ENCODE measurements at regions not wholly inside any gene's neighbourhood (a gene's known extent, or its start where the extent isn't known, plus 50 kb on each side); places are given as distances from the start of the nearest gene placed in this dataset.

GRCh38 chr21:17343055-17343454 lies 169.8 kb upstream of the CXADR start:
- Histone ChIP-seq H3K9me3 (ENCODE audit: control insufficient read depth in 2 of 2, low read length in 2 of 2) (peaks cover 0 to 2% of the 10 kb centered on the region in 2 donors), H3K4me3 (ENCODE audit: low read length in 2 of 2) (no peak overlapping the region), H3K27ac (ENCODE audit: low read length) (no peak overlapping the region), H3K36me3 (ENCODE audit: control insufficient read depth in 2 of 2, insufficient read depth in 2 of 2, low read length in 2 of 2) (no peaks in the 10 kb centered on the region), H3K4me1 (ENCODE audit: control insufficient read depth, insufficient read depth, low read length) (no peaks in the 10 kb centered on the region), H3K9ac (ENCODE audit: low read length in 2 of 2) (no peak overlapping the region), H3K27me3 (ENCODE audit: control insufficient read depth in 1 of 2, insufficient read depth in 2 of 2, low read length in 2 of 2) (no peaks in the 10 kb centered on the region)

GRCh38 chr21:17348357-17348756 lies 164.5 kb upstream of the CXADR start:
- Histone ChIP-seq H3K27me3 (ENCODE audit: control insufficient read depth in 1 of 2, insufficient read depth in 2 of 2, low read length in 2 of 2) (no peaks in the 10 kb centered on the region), H3K4me3 (ENCODE audit: low read length in 2 of 2) (no peak overlapping the region), H3K9ac (ENCODE audit: low read length in 2 of 2) (no peak overlapping the region), H3K9me3 (ENCODE audit: control insufficient read depth in 2 of 2, low read length in 2 of 2) (no peaks in the 10 kb centered on the region), H3K4me1 (ENCODE audit: control insufficient read depth, insufficient read depth, low read length) (no peaks in the 10 kb centered on the region), H3K27ac (ENCODE audit: low read length) (no peak overlapping the region), H3K36me3 (ENCODE audit: control insufficient read depth in 2 of 2, insufficient read depth in 2 of 2, low read length in 2 of 2) (no peaks in the 10 kb centered on the region)

GRCh38 chr21:17348849-17349248 lies 164.0 kb upstream of the CXADR start:
- H3K9ac ChIP-seq (ENCODE audit: low read length in 2 of 2) = no peak overlapping the region
- no peak overlapping the region for H3K27ac ChIP-seq (ENCODE audit: low read length)
- no peaks in the 10 kb centered on the region for H3K27me3 ChIP-seq (ENCODE audit: control insufficient read depth in 1 of 2, insufficient read depth in 2 of 2, low read length in 2 of 2)
- H3K4me3 ChIP-seq (ENCODE audit: low read length in 2 of 2) = no peak overlapping the region
- no peaks in the 10 kb centered on the region for H3K9me3 ChIP-seq (ENCODE audit: control insufficient read depth in 2 of 2, low read length in 2 of 2)
- no peaks in the 10 kb centered on the region for H3K36me3 ChIP-seq (ENCODE audit: control insufficient read depth in 2 of 2, insufficient read depth in 2 of 2, low read length in 2 of 2)
- no peaks in the 10 kb centered on the region for H3K4me1 ChIP-seq (ENCODE audit: control insufficient read depth, insufficient read depth, low read length)

GRCh38 chr21:17351766-17352165 lies 161.1 kb upstream of the CXADR start:
- no peaks in the 10 kb centered on the region for H3K36me3 ChIP-seq (ENCODE audit: control insufficient read depth in 2 of 2, insufficient read depth in 2 of 2, low read length in 2 of 2)
- no peak overlapping the region for H3K9ac ChIP-seq (ENCODE audit: low read length in 2 of 2)
- no peaks in the 10 kb centered on the region for H3K4me1 ChIP-seq (ENCODE audit: control insufficient read depth, insufficient read depth, low read length)

GRCh38 chr21:17352996-17353655 lies 159.7 kb upstream of the CXADR start:
- no peak overlapping the region for H3K9ac ChIP-seq (ENCODE audit: low read length in 2 of 2)
- no peaks in the 10 kb centered on the region for H3K36me3 ChIP-seq (ENCODE audit: control insufficient read depth in 2 of 2, insufficient read depth in 2 of 2, low read length in 2 of 2)
- no peaks in the 10 kb centered on the region for H3K4me1 ChIP-seq (ENCODE audit: control insufficient read depth, insufficient read depth, low read length)
- no peak overlapping the region for H3K4me3 ChIP-seq (ENCODE audit: low read length in 2 of 2)
- no peak overlapping the region for H3K27ac ChIP-seq (ENCODE audit: low read length)
- H3K9me3 ChIP-seq (ENCODE audit: control insufficient read depth in 2 of 2, low read length in 2 of 2) = no peaks in the 10 kb centered on the region
- H3K27me3 ChIP-seq (ENCODE audit: control insufficient read depth in 1 of 2, insufficient read depth in 2 of 2, low read length in 2 of 2) = no peaks in the 10 kb centered on the region

More at GRCh38 chr21:17351766-17352165, 161.1 kb upstream of the CXADR start:
- no peak overlapping the region for H3K4me3 ChIP-seq (ENCODE audit: low read length in 2 of 2)
- no peaks in the 10 kb centered on the region for H3K27me3 ChIP-seq (ENCODE audit: control insufficient read depth in 1 of 2, insufficient read depth in 2 of 2, low read length in 2 of 2)
- H3K27ac ChIP-seq (ENCODE audit: low read length) = no peak overlapping the region
- H3K9me3 ChIP-seq (ENCODE audit: control insufficient read depth in 2 of 2, low read length in 2 of 2) = no peaks in the 10 kb centered on the region

GRCh38 chr21:17359781-17360180 lies 153.1 kb upstream of the CXADR start:
- Histone ChIP-seq H3K4me1 (ENCODE audit: control insufficient read depth, insufficient read depth, low read length) (no peaks in the 10 kb centered on the region), H3K4me3 (ENCODE audit: low read length in 2 of 2) (no peak overlapping the region), H3K9ac (ENCODE audit: low read length in 2 of 2) (no peak overlapping the region), H3K36me3 (ENCODE audit: control insufficient read depth in 2 of 2, insufficient read depth in 2 of 2, low read length in 2 of 2) (no peaks in the 10 kb centered on the region), H3K9me3 (ENCODE audit: control insufficient read depth in 2 of 2, low read length in 2 of 2) (no peaks in the 10 kb centered on the region), H3K27ac (ENCODE audit: low read length) (no peak overlapping the region), H3K27me3 (ENCODE audit: control insufficient read depth in 1 of 2, insufficient read depth in 2 of 2, low read length in 2 of 2) (no peaks in the 10 kb centered on the region)

GRCh38 chr21:17368748-17369363 lies 144.0 kb upstream of the CXADR start:
- H3K4me3 ChIP-seq (ENCODE audit: low read length in 2 of 2) = no peak overlapping the region
- H3K27me3 ChIP-seq (ENCODE audit: control insufficient read depth in 1 of 2, insufficient read depth in 2 of 2, low read length in 2 of 2) = no peaks in the 10 kb centered on the region
- no peak overlapping the region for H3K9ac ChIP-seq (ENCODE audit: low read length in 2 of 2)
- no peaks in the 10 kb centered on the region for H3K36me3 ChIP-seq (ENCODE audit: control insufficient read depth in 2 of 2, insufficient read depth in 2 of 2, low read length in 2 of 2)
- no peaks in the 10 kb centered on the region for H3K4me1 ChIP-seq (ENCODE audit: control insufficient read depth, insufficient read depth, low read length)
- H3K9me3 ChIP-seq (ENCODE audit: control insufficient read depth in 2 of 2, low read length in 2 of 2) = no peaks in the 10 kb centered on the region
- no peak overlapping the region for H3K27ac ChIP-seq (ENCODE audit: low read length)

- Histone ChIP-seq H3K36me3 (ENCODE audit: control insufficient read depth in 2 of 2, insufficient read depth in 2 of 2, low read length in 2 of 2) (no peaks in the 10 kb centered on the region), H3K4me3 (ENCODE audit: low read length in 2 of 2) (no peak overlapping the region), H3K27me3 (ENCODE audit: control insufficient read depth in 1 of 2, insufficient read depth in 2 of 2, low read length in 2 of 2) (no peaks in the 10 kb centered on the region), H3K9ac (ENCODE audit: low read length in 2 of 2) (no peak overlapping the region), H3K4me1 (ENCODE audit: control insufficient read depth, insufficient read depth, low read length) (no peaks in the 10 kb centered on the region), H3K9me3 (ENCODE audit: control insufficient read depth in 2 of 2, low read length in 2 of 2) (no peaks in the 10 kb centered on the region), H3K27ac (ENCODE audit: low read length) (no peak overlapping the region)
Measured at GRCh38 chr21:17370263-17370662, 142.6 kb upstream of the CXADR start.

- Histone ChIP-seq H3K4me1 (ENCODE audit: control insufficient read depth, insufficient read depth, low read length) (no peaks in the 10 kb centered on the region), H3K27ac (ENCODE audit: low read length) (no peak overlapping the region), H3K9me3 (ENCODE audit: control insufficient read depth in 2 of 2, low read length in 2 of 2) (no peaks in the 10 kb centered on the region), H3K36me3 (ENCODE audit: control insufficient read depth in 2 of 2, insufficient read depth in 2 of 2, low read length in 2 of 2) (no peaks in the 10 kb centered on the region), H3K4me3 (ENCODE audit: low read length in 2 of 2) (no peak overlapping the region), H3K9ac (ENCODE audit: low read length in 2 of 2) (no peak overlapping the region), H3K27me3 (ENCODE audit: control insufficient read depth in 1 of 2, insufficient read depth in 2 of 2, low read length in 2 of 2) (no peaks in the 10 kb centered on the region)
Measured at GRCh38 chr21:17370916-17371315, 141.9 kb upstream of the CXADR start.

- no peak overlapping the region for H3K9ac ChIP-seq (ENCODE audit: low read length in 2 of 2)
- no peaks in the 10 kb centered on the region for H3K27me3 ChIP-seq (ENCODE audit: control insufficient read depth in 1 of 2, insufficient read depth in 2 of 2, low read length in 2 of 2)
- no peak overlapping the region for H3K4me3 ChIP-seq (ENCODE audit: low read length in 2 of 2)
- no peaks in the 10 kb centered on the region for H3K36me3 ChIP-seq (ENCODE audit: control insufficient read depth in 2 of 2, insufficient read depth in 2 of 2, low read length in 2 of 2)
- no peaks in the 10 kb centered on the region for H3K4me1 ChIP-seq (ENCODE audit: control insufficient read depth, insufficient read depth, low read length)
- no peaks in the 10 kb centered on the region for H3K9me3 ChIP-seq (ENCODE audit: control insufficient read depth in 2 of 2, low read length in 2 of 2)
- H3K27ac ChIP-seq (ENCODE audit: low read length) = no peak overlapping the region
Measured at GRCh38 chr21:17371450-17371849, 141.4 kb upstream of the CXADR start.

GRCh38 chr21:17372200-17372599 lies 140.6 kb upstream of the CXADR start:
- no peaks in the 10 kb centered on the region for H3K4me1 ChIP-seq (ENCODE audit: control insufficient read depth, insufficient read depth, low read length)
- H3K36me3 ChIP-seq (ENCODE audit: control insufficient read depth in 2 of 2, insufficient read depth in 2 of 2, low read length in 2 of 2) = no peaks in the 10 kb centered on the region
- H3K9ac ChIP-seq (ENCODE audit: low read length in 2 of 2) = no peak overlapping the region
- H3K27me3 ChIP-seq (ENCODE audit: control insufficient read depth in 1 of 2, insufficient read depth in 2 of 2, low read length in 2 of 2) = no peaks in the 10 kb centered on the region
- no peak overlapping the region for H3K27ac ChIP-seq (ENCODE audit: low read length)
- no peak overlapping the region for H3K4me3 ChIP-seq (ENCODE audit: low read length in 2 of 2)
- H3K9me3 ChIP-seq (ENCODE audit: control insufficient read depth in 2 of 2, low read length in 2 of 2) = no peaks in the 10 kb centered on the region
